Adipocyte (in vitro differentiated cells): ENCODE measurements at regions not wholly inside any gene's neighbourhood (a gene's known extent, or its start where the extent isn't known, plus 50 kb on each side); places are given as distances from the start of the nearest gene placed in this dataset.
"Not testable (repeated sequence)": the region's sequence is repeated elsewhere in the genome, so short reads cannot be mapped to it uniquely, and the experiment has no call there.

Experiments
- DNase-seq: peaks from one replicate; pipeline ENCODE4 v3.0.0-alpha.2; 2015; ENCODE audit warnings: low read depth
- H3K27me3 ChIP-seq: replicated peaks from 2 replicates; pipeline ENCODE4 v1.7.0; 2013; ENCODE audit warnings: mild to moderate bottlenecking, low read length, moderate library complexity; ENCODE audit not compliant: control insufficient read depth, insufficient read depth
- H3K36me3 ChIP-seq: 2 replicates; pipeline ENCODE4 v1.7.0; 2013; ENCODE audit warnings: low read length, mild to moderate bottlenecking, moderate library complexity; ENCODE audit not compliant: control insufficient read depth, insufficient read depth, severe bottlenecking
- H3K4me1 ChIP-seq: 2 replicates; pipeline ENCODE4 v1.7.0; 2013; ENCODE audit warnings: mild to moderate bottlenecking, low read length, moderate library complexity; ENCODE audit not compliant: control insufficient read depth, insufficient read depth
- H3K4me3 ChIP-seq: 2 replicates; pipeline ENCODE4 v1.7.0; 2013; ENCODE audit warnings: mild to moderate bottlenecking, low read length, moderate library complexity
- H3K9ac ChIP-seq: 2 replicates; pipeline ENCODE4 v1.7.0; 2013; ENCODE audit warnings: mild to moderate bottlenecking, low read length, moderate library complexity
- H3K9me3 ChIP-seq: 2 replicates; pipeline ENCODE4 v1.7.0; 2013; ENCODE audit warnings: mild to moderate bottlenecking, low read length, moderate library complexity; ENCODE audit not compliant: control insufficient read depth

GRCh38 chr2:153307223-153307622 is 171.3 kb downstream of the RPRM start:
- DNase-seq: no peak
- H3K27me3 ChIP-seq: no peaks in the 10 kb centered on the region
- H3K9ac ChIP-seq: no peak overlapping the region
- no peaks in the 10 kb centered on the region for H3K4me1 ChIP-seq
- no peak overlapping the region for H3K4me3 ChIP-seq
- no peaks in the 10 kb centered on the region for H3K9me3 ChIP-seq
- no peaks in the 10 kb centered on the region for H3K36me3 ChIP-seq

GRCh38 chr2:153299809-153300208 is 178.8 kb downstream of the RPRM start:
- Histone ChIP-seq H3K9me3 (no peaks in the 10 kb centered on the region), H3K4me3 (no peak overlapping the region), H3K4me1 (no peaks in the 10 kb centered on the region), H3K27me3 (no peaks in the 10 kb centered on the region), H3K9ac (no peak overlapping the region), H3K36me3 (no peaks in the 10 kb centered on the region)
- no peak for DNase-seq

- Histone ChIP-seq H3K4me1 (no peaks in the 10 kb centered on the region), H3K4me3 (no peak overlapping the region), H3K36me3 (no peaks in the 10 kb centered on the region), H3K9me3 (no peaks in the 10 kb centered on the region), H3K9ac (no peak overlapping the region), H3K27me3 (no peaks in the 10 kb centered on the region)
- no peak for DNase-seq
Measured at GRCh38 chr2:153299217-153299616, 179.3 kb downstream of the RPRM start.

GRCh38 chr2:153294199-153294786 is 184.3 kb downstream of the RPRM start:
- Histone ChIP-seq H3K9ac (no peak overlapping the region), H3K4me1 (no peaks in the 10 kb centered on the region), H3K4me3 (no peak overlapping the region), H3K27me3 (no peaks in the 10 kb centered on the region), H3K9me3 (no peaks in the 10 kb centered on the region), H3K36me3 (no peaks in the 10 kb centered on the region)
- DNase-seq: no peak

- Histone ChIP-seq H3K4me3 (no peak overlapping the region), H3K9me3 (no peaks in the 10 kb centered on the region), H3K27me3 (no peaks in the 10 kb centered on the region), H3K4me1 (no peaks in the 10 kb centered on the region), H3K9ac (no peak overlapping the region), H3K36me3 (no peaks in the 10 kb centered on the region)
- no peak for DNase-seq
Measured at GRCh38 chr2:153291718-153292117, 186.8 kb downstream of the RPRM start.

- no peak for DNase-seq
- no peak overlapping the region for H3K4me3 ChIP-seq
- no peak overlapping the region for H3K9ac ChIP-seq
- H3K36me3 ChIP-seq: no peaks in the 10 kb centered on the region
- no peaks in the 10 kb centered on the region for H3K27me3 ChIP-seq
- no peaks in the 10 kb centered on the region for H3K4me1 ChIP-seq
- peaks cover 1% of the 10 kb centered on the region for H3K9me3 ChIP-seq
Measured at GRCh38 chr2:153287109-153287801, 191.3 kb downstream of the RPRM start.

- no peaks in the 10 kb centered on the region for H3K27me3 ChIP-seq
- no peak for DNase-seq
- H3K36me3 ChIP-seq: no peaks in the 10 kb centered on the region
- no peaks in the 10 kb centered on the region for H3K4me1 ChIP-seq
- H3K9me3 ChIP-seq: no peaks in the 10 kb centered on the region
- no peak overlapping the region for H3K9ac ChIP-seq
- H3K4me3 ChIP-seq: no peak overlapping the region
Measured at GRCh38 chr2:153268941-153269461, 209.6 kb downstream of the RPRM start.

GRCh38 chr2:153256876-153257275 is 221.7 kb downstream of the RPRM start:
- not testable (repeated sequence) for H3K9ac ChIP-seq, H3K4me3 ChIP-seq, H3K27me3 ChIP-seq, H3K9me3 ChIP-seq, DNase-seq, H3K36me3 ChIP-seq, H3K4me1 ChIP-seq

- H3K27me3 ChIP-seq, H3K4me1 ChIP-seq, DNase-seq, H3K36me3 ChIP-seq, H3K4me3 ChIP-seq, H3K9ac ChIP-seq, H3K9me3 ChIP-seq: not testable (repeated sequence)
Measured at GRCh38 chr2:153246636-153247035, 231.9 kb downstream of the RPRM start.

GRCh38 chr2:153235516-153235915 is 243.0 kb downstream of the RPRM start:
- Histone ChIP-seq H3K9ac (no peak overlapping the region), H3K9me3 (peaks cover 7% of the 10 kb centered on the region), H3K4me1 (no peaks in the 10 kb centered on the region), H3K36me3 (no peaks in the 10 kb centered on the region), H3K27me3 (no peaks in the 10 kb centered on the region), H3K4me3 (no peak overlapping the region)
- no peak for DNase-seq

GRCh38 chr2:153232464-153232863 is 246.1 kb downstream of the RPRM start:
- no peaks in the 10 kb centered on the region for H3K4me1 ChIP-seq
- no peak overlapping the region for H3K4me3 ChIP-seq
- no peaks in the 10 kb centered on the region for H3K27me3 ChIP-seq
- no peak overlapping the region for H3K9ac ChIP-seq
- DNase-seq: no peak
- H3K36me3 ChIP-seq: no peaks in the 10 kb centered on the region
- peaks cover 7% of the 10 kb centered on the region for H3K9me3 ChIP-seq
